ENCODE measurements at regions not wholly inside any gene's neighbourhood (a gene's known extent, or its start where the extent isn't known, plus 50 kb on each side); places are given as distances from the start of the nearest gene placed in this dataset.

GRCh38 chr12:41930866-41931437 is 213.7 kb downstream of the GXYLT1 start:
- no peak for TF ChIP-seq CTCF (IDR thresholded peaks at IDR 0.05)
- no peak for TF ChIP-seq POLR2A (IDR thresholded peaks at IDR 0.05)

Data from uterus (tissue), 2 donors.